ENCODE measurements at regions not wholly inside any gene's neighbourhood (a gene's known extent, or its start where the extent isn't known, plus 50 kb on each side); places are given as distances from the start of the nearest gene placed in this dataset.

DNA sequence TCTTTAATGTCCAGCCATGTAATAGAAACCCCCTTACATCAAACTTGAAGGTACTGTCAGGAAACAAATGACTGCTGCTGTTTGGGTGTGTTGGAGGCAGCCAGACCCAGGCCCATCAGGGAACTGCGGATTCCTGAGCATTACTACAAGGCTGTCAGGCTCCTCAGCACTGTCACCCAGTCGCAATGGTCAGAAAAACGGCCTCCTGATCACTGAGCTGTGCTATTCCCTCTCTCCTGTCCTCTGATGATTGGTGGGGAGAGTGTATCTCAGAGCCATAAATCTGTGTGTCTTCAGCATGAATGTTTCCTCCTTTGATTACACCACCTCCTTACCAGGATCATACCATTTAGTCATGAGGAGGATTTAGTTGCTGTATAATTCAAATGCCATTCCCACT, 135.2 kb upstream of the GADL1 start:
- no peak overlapping the region for H3K27ac ChIP-seq (ENCODE audit: low read depth, low read length)
- TF ChIP-seq, protein P1, sequence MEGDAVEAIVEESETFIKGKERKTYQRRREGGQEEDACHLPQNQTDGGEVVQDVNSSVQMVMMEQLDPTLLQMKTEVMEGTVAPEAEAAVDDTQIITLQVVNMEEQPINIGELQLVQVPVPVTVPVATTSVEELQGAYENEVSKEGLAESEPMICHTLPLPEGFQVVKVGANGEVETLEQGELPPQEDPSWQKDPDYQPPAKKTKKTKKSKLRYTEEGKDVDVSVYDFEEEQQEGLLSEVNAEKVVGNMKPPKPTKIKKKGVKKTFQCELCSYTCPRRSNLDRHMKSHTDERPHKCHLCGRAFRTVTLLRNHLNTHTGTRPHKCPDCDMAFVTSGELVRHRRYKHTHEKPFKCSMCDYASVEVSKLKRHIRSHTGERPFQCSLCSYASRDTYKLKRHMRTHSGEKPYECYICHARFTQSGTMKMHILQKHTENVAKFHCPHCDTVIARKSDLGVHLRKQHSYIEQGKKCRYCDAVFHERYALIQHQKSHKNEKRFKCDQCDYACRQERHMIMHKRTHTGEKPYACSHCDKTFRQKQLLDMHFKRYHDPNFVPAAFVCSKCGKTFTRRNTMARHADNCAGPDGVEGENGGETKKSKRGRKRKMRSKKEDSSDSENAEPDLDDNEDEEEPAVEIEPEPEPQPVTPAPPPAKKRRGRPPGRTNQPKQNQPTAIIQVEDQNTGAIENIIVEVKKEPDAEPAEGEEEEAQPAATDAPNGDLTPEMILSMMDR (IDR thresholded peaks at IDR 0.05; ENCODE audit: extremely low read depth, low read depth, low read length) = no peak
- no peaks in the 10 kb centered on the region for H3K36me3 ChIP-seq (ENCODE audit: insufficient read depth, low read length)
- H3K4me2 ChIP-seq (ENCODE audit: insufficient read depth, low read length) = no peak overlapping the region
- H3K27me3 ChIP-seq (ENCODE audit: insufficient read depth, low read length) = no peaks in the 10 kb centered on the region
- DNase-seq (ENCODE audit: insufficient read length, low spot score, missing footprints) = peak; percentile 46
- H3K4me3 ChIP-seq (ENCODE audit: insufficient read depth, low read length) = no peak overlapping the region
- H3K4me1 ChIP-seq (ENCODE audit: insufficient read depth, low read length) = no peaks in the 10 kb centered on the region
- no peaks in the 10 kb centered on the region for H4K20me1 ChIP-seq (ENCODE audit: insufficient read depth, low read length)
- no peaks in the 10 kb centered on the region for H3K79me2 ChIP-seq (ENCODE audit: insufficient read depth, low read length)
- H2AFZ ChIP-seq (ENCODE audit: low read length) = no peak overlapping the region
- peaks cover 8% of the 10 kb centered on the region for H3K9me3 ChIP-seq (ENCODE audit: low read depth, low read length)

DNA sequence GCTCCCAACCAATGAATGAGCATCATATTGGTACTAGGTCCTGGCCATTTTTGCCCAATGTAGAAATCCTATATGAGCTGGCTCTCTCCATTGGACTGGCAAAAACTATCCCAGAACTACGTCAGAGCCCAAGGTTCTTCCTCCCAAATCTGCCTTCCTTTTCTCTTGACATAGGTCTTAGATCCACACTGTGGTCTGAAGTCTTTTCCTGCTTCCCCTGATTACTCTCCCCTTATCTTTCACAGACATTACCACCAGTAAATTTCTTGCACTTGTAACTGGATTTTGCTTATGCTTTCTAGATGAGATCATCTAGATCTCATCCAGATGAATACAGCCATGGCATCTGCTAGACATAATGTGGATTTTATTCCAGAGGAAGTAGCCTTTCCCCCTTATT, 141.2 kb upstream of the GADL1 start:
- H3K9me3 ChIP-seq (ENCODE audit: low read depth, low read length) = no peaks in the 10 kb centered on the region
- H4K20me1 ChIP-seq (ENCODE audit: insufficient read depth, low read length) = no peaks in the 10 kb centered on the region
- no peaks in the 10 kb centered on the region for H3K27me3 ChIP-seq (ENCODE audit: insufficient read depth, low read length)
- no peaks in the 10 kb centered on the region for H3K4me1 ChIP-seq (ENCODE audit: insufficient read depth, low read length)
- H3K27ac ChIP-seq (ENCODE audit: low read depth, low read length) = no peak overlapping the region
- H3K36me3 ChIP-seq (ENCODE audit: insufficient read depth, low read length) = no peaks in the 10 kb centered on the region
- no peaks in the 10 kb centered on the region for H3K79me2 ChIP-seq (ENCODE audit: insufficient read depth, low read length)
- no peak overlapping the region for H2AFZ ChIP-seq (ENCODE audit: low read length)
- TF ChIP-seq, protein P1 (IDR thresholded peaks at IDR 0.05; ENCODE audit: extremely low read depth, low read depth, low read length) = no peak
- no peak overlapping the region for H3K4me2 ChIP-seq (ENCODE audit: insufficient read depth, low read length)
- no peak for DNase-seq (ENCODE audit: insufficient read length, low spot score, missing footprints)
- no peak overlapping the region for H3K4me3 ChIP-seq (ENCODE audit: insufficient read depth, low read length)

DNA sequence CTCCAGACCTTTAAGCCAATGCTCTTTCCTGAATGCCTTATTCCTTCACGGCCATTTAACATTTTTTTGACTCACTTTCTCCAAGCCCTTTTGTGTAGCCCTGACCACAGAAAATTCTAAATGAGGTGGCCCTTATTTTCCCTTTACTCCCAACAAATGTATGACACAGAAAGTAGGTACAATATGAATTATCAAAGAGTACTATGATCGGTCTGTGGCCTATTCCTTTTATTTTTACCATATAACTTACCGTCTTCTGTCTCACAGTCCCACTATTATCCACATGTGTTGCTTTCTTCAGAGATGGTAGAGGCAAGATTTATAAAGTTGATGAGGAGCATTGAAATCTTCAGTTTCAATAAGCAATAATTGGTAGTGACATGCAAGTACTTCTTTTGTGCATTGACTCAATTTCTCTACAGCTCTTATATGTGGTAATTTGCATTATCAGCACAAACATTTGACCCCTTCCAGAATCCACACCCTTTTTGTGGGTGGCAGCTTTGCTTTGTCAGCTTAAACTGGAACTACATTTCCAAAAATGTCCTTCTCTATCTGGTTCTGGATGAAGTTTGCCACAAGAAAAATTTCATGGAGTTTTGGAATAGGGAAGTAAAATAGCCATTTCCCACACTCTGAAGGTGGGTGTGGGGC, 143.8 kb upstream of the GADL1 start:
- no peaks in the 10 kb centered on the region for H3K27me3 ChIP-seq (ENCODE audit: insufficient read depth, low read length)
- peaks cover 10% of the 10 kb centered on the region for H3K4me1 ChIP-seq (ENCODE audit: insufficient read depth, low read length)
- no peaks in the 10 kb centered on the region for H3K79me2 ChIP-seq (ENCODE audit: insufficient read depth, low read length)
- no peak overlapping the region for H3K4me2 ChIP-seq (ENCODE audit: insufficient read depth, low read length)
- H3K27ac ChIP-seq (ENCODE audit: low read depth, low read length) = no peak overlapping the region
- H2AFZ ChIP-seq (ENCODE audit: low read length) = no peak overlapping the region
- H3K9me3 ChIP-seq (ENCODE audit: low read depth, low read length) = no peaks in the 10 kb centered on the region
- no peaks in the 10 kb centered on the region for H3K36me3 ChIP-seq (ENCODE audit: insufficient read depth, low read length)
- H3K4me3 ChIP-seq (ENCODE audit: insufficient read depth, low read length) = no peak overlapping the region
- no peak for DNase-seq (ENCODE audit: insufficient read length, low spot score, missing footprints)
- H4K20me1 ChIP-seq (ENCODE audit: insufficient read depth, low read length) = no peaks in the 10 kb centered on the region
- TF ChIP-seq, protein P1 (IDR thresholded peaks at IDR 0.05; ENCODE audit: extremely low read depth, low read depth, low read length) = no peak

DNA sequence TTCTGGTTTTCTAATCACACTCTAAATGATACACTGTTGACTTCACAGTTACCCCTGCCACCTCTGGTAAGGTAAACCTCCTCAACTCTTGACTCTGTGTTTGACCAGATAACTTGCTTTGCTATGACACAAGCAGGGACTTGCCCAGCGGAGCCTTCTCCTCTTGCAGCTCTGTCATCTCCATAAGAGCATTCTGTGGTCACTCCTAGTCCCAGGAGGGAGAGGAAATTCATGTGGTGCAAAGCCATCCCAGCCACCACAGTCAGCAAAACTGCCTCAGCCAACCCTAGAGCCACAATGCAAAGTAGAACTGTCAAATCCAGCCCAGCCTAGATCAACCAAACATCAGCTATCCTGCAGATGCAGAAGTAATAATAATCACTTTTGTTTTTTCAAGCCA, 144.7 kb upstream of the GADL1 start:
- no peaks in the 10 kb centered on the region for H3K79me2 ChIP-seq (ENCODE audit: insufficient read depth, low read length)
- TF ChIP-seq, protein P1 (IDR thresholded peaks at IDR 0.05; ENCODE audit: extremely low read depth, low read depth, low read length) = no peak
- no peak overlapping the region for H3K27ac ChIP-seq (ENCODE audit: low read depth, low read length)
- H4K20me1 ChIP-seq (ENCODE audit: insufficient read depth, low read length) = no peaks in the 10 kb centered on the region
- H3K4me3 ChIP-seq (ENCODE audit: insufficient read depth, low read length) = no peak overlapping the region
- H2AFZ ChIP-seq (ENCODE audit: low read length) = no peak overlapping the region
- no peaks in the 10 kb centered on the region for H3K27me3 ChIP-seq (ENCODE audit: insufficient read depth, low read length)
- no peak for DNase-seq (ENCODE audit: insufficient read length, low spot score, missing footprints)
- peaks cover 16% of the 10 kb centered on the region for H3K4me1 ChIP-seq (ENCODE audit: insufficient read depth, low read length)
- H3K4me2 ChIP-seq (ENCODE audit: insufficient read depth, low read length) = no peak overlapping the region
- H3K36me3 ChIP-seq (ENCODE audit: insufficient read depth, low read length) = no peaks in the 10 kb centered on the region
- H3K9me3 ChIP-seq (ENCODE audit: low read depth, low read length) = no peaks in the 10 kb centered on the region
